GM23338 (cell line): ENCODE measurements at regions not wholly inside any gene's neighbourhood (a gene's known extent, or its start where the extent isn't known, plus 50 kb on each side); places are given as distances from the start of the nearest gene placed in this dataset.

Experiments
- ATAC-seq: fragments of 200-7000 bp; cut with Tn5 transposase; 3 replicates; pipeline ENCODE4 v1.9.1; 2020
- DNase-seq: peaks from one replicate; pipeline ENCODE4 v3.0.0-alpha.2; 2015; ENCODE audit warnings: low spot score
- H2AFZ ChIP-seq: fragments of 200-600 bp; sonication (generic); 2 replicates; pipeline ENCODE4 v1.8.0; 2016; ENCODE audit warnings: antibody characterized with exemption, mild to moderate bottlenecking, moderate library complexity
- H3F3A ChIP-seq: fragments of 200-600 bp; sonication (generic); replicated peaks from 2 replicates; pipeline ENCODE4 v1.8.0; 2017; ENCODE audit warnings: antibody characterized with exemption, mixed run types, low read depth
- H3K27ac ChIP-seq: fragments of 200-600 bp; sonication (generic); 2 replicates; pipeline ENCODE4 v1.6.1; 2016; ENCODE audit warnings: low read depth
- H3K27me3 ChIP-seq: fragments of 200-600 bp; sonication (generic); 2 replicates; pipeline ENCODE4 v1.8.0; 2016; ENCODE audit warnings: mild to moderate bottlenecking, mixed run types, moderate library complexity; ENCODE audit not compliant: insufficient read depth
- H3K36me3 ChIP-seq: fragments of 200-600 bp; sonication (generic); 2 replicates; pipeline ENCODE4 v1.8.0; 2016; ENCODE audit warnings: mild to moderate bottlenecking; ENCODE audit not compliant: insufficient read depth
- H3K4me1 ChIP-seq: fragments of 200-600 bp; sonication (generic); 2 replicates; pipeline ENCODE4 v1.8.0; 2016; ENCODE audit warnings: mild to moderate bottlenecking, moderate library complexity; ENCODE audit not compliant: insufficient read depth
- H3K4me2 ChIP-seq: fragments of 200-600 bp; sonication (generic); 2 replicates; pipeline ENCODE4 v1.7.1; 2017; ENCODE audit warnings: mixed run types
- H3K4me3 ChIP-seq: fragments of 200-600 bp; sonication (generic); 2 replicates; pipeline ENCODE4 v1.6.1; 2016; ENCODE audit warnings: mixed run types
- H3K79me2 ChIP-seq: fragments of 200-600 bp; sonication (generic); replicated peaks from 2 replicates; pipeline ENCODE4 v1.8.0; 2017; ENCODE audit warnings: mild to moderate bottlenecking; ENCODE audit not compliant: insufficient read depth
- H3K9me2 ChIP-seq: fragments of 200-600 bp; sonication (generic); 2 replicates; pipeline ENCODE4 v1.8.0; 2017; ENCODE audit not compliant: insufficient read depth
- H4K20me1 ChIP-seq: fragments of 200-600 bp; sonication (generic); replicated peaks from 2 replicates; pipeline ENCODE4 v1.8.0; 2017; ENCODE audit warnings: mild to moderate bottlenecking; ENCODE audit not compliant: insufficient read depth
- H3K27ac Mint-ChIP-seq: 2 replicates; pipeline ENCODE4 v1.8.0; 2020; ENCODE audit warnings: inconsistent platforms, mild to moderate bottlenecking, moderate library complexity, mixed read lengths
- H3K27me3 Mint-ChIP-seq: 3 replicates; pipeline ENCODE4 v1.8.0; 2022; ENCODE audit warnings: low read depth, mild to moderate bottlenecking, moderate library complexity, mixed read lengths, inconsistent platforms; ENCODE audit not compliant: insufficient read depth, poor library complexity
- H3K36me3 Mint-ChIP-seq: 3 replicates; pipeline ENCODE4 v1.8.0; 2021; ENCODE audit warnings: low read depth, mild to moderate bottlenecking, inconsistent platforms, moderate library complexity, mixed read lengths
- H3K4me1 Mint-ChIP-seq: 3 replicates; pipeline ENCODE4 v1.8.0; 2020; ENCODE audit warnings: mild to moderate bottlenecking, inconsistent platforms, mixed read lengths
- H3K4me3 Mint-ChIP-seq: 3 replicates; pipeline ENCODE4 v1.8.0; 2021; ENCODE audit warnings: moderate library complexity, mild to moderate bottlenecking, inconsistent platforms, mixed read lengths
- H3K9me3 Mint-ChIP-seq: 3 replicates; pipeline ENCODE4 v1.8.0; 2020; ENCODE audit warnings: moderate library complexity, mild to moderate bottlenecking, inconsistent platforms, mixed read lengths
- CREB1 ChIP-seq: fragments of 250-450 bp; sonication (Bioruptor Pico); IDR thresholded peaks from 2 replicates; pipeline ENCODE4 v1.5.0; 2020; ENCODE audit warnings: low read depth, mild to moderate bottlenecking, moderate library complexity
- EZH2 ChIP-seq: fragments of 200-600 bp; sonication (generic); IDR thresholded peaks from one replicate; pipeline ENCODE4 v1.8.0; 2017; ENCODE audit warnings: antibody characterized with exemption, mild to moderate bottlenecking, low read depth; ENCODE audit not compliant: unreplicated experiment
- EZH2phosphoT487 ChIP-seq: fragments of 200-600 bp; sonication (generic); IDR thresholded peaks from one replicate; pipeline ENCODE4 v1.8.1; 2018; ENCODE audit warnings: antibody characterized with exemption; ENCODE audit not compliant: unreplicated experiment
- JUNB ChIP-seq: IDR thresholded peaks from one replicate; pipeline ENCODE4 v1.6.1; 2016; ENCODE audit warnings: antibody characterized with exemption; ENCODE audit not compliant: unreplicated experiment
- NANOG ChIP-seq: IDR thresholded peaks from 2 replicates; pipeline ENCODE4 v1.6.1; 2016; ENCODE audit warnings: antibody characterized with exemption, borderline replicate concordance
- POLR2AphosphoS5 ChIP-seq: IDR thresholded peaks from 2 replicates; pipeline ENCODE4 v1.6.1; 2016; ENCODE audit warnings: antibody characterized with exemption, low read depth
- STAT1 ChIP-seq: IDR thresholded peaks from one replicate; pipeline ENCODE4 v1.6.1; 2016; ENCODE audit warnings: antibody characterized with exemption; ENCODE audit not compliant: unreplicated experiment
- ZNF114 ChIP-seq: fragments of 250-450 bp; sonication (Bioruptor Pico); IDR thresholded peaks from 2 replicates; pipeline ENCODE4 v1.5.0; 2020; ENCODE audit warnings: mild to moderate bottlenecking, moderate library complexity
- ZNF331 ChIP-seq: fragments of 250-450 bp; sonication (Bioruptor Pico); IDR thresholded peaks from 2 replicates; pipeline ENCODE4 v1.5.0; 2020; ENCODE audit warnings: low read depth, mild to moderate bottlenecking, moderate library complexity
- TF ChIP-seq, protein P1 (sequence below): IDR thresholded peaks from 2 replicates; pipeline ENCODE4 v1.6.1; 2016; ENCODE audit warnings: antibody characterized with exemption
- TF ChIP-seq, protein P2 (sequence below), 2 experiments: fragments of 200-600 bp in 1 of 2; sonication (generic) in 1 of 2; conservative IDR thresholded peaks; 2 replicates each; pipeline versions ENCODE4 v1.5.1 to v1.6.1; 2016 to 2017; ENCODE audit warnings: antibody characterized with exemption in 2 of 2, low read depth in 2 of 2, mild to moderate bottlenecking in 2 of 2, moderate library complexity in 1 of 2
- TF ChIP-seq, protein P3 (sequence below): fragments of 250-450 bp; sonication (Bioruptor Pico); IDR thresholded peaks from 2 replicates; pipeline ENCODE4 v1.5.0; 2020; ENCODE audit warnings: mild to moderate bottlenecking, moderate library complexity
- TF ChIP-seq, protein P4 (sequence below): IDR thresholded peaks from one replicate; pipeline ENCODE4 v1.6.1; 2018; ENCODE audit warnings: antibody characterized with exemption; ENCODE audit not compliant: unreplicated experiment

DNA sequence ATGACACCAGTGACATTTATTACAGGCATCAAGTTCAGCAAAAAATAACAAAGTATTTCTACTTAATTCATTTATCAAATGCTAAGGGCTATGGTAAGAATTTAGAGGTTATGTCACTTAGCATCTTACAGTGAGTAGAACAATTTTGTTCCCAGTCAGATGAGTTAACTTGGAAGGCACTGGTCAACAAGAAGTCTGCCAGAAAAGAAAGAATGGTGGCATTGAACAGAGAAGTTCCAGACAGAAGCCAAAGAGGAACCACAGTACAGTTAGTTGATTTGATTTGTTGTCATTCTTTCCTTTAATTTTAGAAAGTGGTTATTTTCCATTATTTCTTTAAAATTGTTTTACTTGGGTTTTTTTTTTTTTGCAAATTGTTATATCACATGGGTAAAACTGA, 232.2 kb upstream of the PKN2 start:
- no peaks in the 10 kb centered on the region for H3K9me2 ChIP-seq
- Mint-ChIP-seq H3K36me3 (no peaks in the 10 kb centered on the region), H3K27me3 (no peaks in the 10 kb centered on the region), H3K4me3 (no peak overlapping the region), H3K27ac (no peak overlapping the region), H3K9me3 (no peaks in the 10 kb centered on the region), H3K4me1 (peaks cover 20% of the 10 kb centered on the region)
- H3K4me1 ChIP-seq: peaks cover 19% of the 10 kb centered on the region
- H3F3A ChIP-seq: no peaks in the 10 kb centered on the region
- DNase-seq (no peak), ATAC-seq (no peak)
- H3K4me2 ChIP-seq: no peak overlapping the region
- no peaks in the 10 kb centered on the region for H3K27me3 ChIP-seq
- H4K20me1 ChIP-seq: no peaks in the 10 kb centered on the region
- TF ChIP-seq ZNF331 (CRISPR knock-in tag) (no peak), NANOG (no peak), JUNB (no peak), POLR2AphosphoS5 (no peak), ZNF114 (CRISPR knock-in tag) (no peak), CREB1 (CRISPR knock-in tag) (no peak), EZH2phosphoT487 (no peak), EZH2 (no peak), STAT1 (no peak)
- TF ChIP-seq, protein P1, sequence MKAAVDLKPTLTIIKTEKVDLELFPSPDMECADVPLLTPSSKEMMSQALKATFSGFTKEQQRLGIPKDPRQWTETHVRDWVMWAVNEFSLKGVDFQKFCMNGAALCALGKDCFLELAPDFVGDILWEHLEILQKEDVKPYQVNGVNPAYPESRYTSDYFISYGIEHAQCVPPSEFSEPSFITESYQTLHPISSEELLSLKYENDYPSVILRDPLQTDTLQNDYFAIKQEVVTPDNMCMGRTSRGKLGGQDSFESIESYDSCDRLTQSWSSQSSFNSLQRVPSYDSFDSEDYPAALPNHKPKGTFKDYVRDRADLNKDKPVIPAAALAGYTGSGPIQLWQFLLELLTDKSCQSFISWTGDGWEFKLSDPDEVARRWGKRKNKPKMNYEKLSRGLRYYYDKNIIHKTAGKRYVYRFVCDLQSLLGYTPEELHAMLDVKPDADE: no peak
- TF ChIP-seq, protein P2, sequence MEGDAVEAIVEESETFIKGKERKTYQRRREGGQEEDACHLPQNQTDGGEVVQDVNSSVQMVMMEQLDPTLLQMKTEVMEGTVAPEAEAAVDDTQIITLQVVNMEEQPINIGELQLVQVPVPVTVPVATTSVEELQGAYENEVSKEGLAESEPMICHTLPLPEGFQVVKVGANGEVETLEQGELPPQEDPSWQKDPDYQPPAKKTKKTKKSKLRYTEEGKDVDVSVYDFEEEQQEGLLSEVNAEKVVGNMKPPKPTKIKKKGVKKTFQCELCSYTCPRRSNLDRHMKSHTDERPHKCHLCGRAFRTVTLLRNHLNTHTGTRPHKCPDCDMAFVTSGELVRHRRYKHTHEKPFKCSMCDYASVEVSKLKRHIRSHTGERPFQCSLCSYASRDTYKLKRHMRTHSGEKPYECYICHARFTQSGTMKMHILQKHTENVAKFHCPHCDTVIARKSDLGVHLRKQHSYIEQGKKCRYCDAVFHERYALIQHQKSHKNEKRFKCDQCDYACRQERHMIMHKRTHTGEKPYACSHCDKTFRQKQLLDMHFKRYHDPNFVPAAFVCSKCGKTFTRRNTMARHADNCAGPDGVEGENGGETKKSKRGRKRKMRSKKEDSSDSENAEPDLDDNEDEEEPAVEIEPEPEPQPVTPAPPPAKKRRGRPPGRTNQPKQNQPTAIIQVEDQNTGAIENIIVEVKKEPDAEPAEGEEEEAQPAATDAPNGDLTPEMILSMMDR (conservative IDR thresholded peaks at IDR 0.05; ENCODE audit: low read depth in 2 of 2): no peak
- TF ChIP-seq, protein P3, sequence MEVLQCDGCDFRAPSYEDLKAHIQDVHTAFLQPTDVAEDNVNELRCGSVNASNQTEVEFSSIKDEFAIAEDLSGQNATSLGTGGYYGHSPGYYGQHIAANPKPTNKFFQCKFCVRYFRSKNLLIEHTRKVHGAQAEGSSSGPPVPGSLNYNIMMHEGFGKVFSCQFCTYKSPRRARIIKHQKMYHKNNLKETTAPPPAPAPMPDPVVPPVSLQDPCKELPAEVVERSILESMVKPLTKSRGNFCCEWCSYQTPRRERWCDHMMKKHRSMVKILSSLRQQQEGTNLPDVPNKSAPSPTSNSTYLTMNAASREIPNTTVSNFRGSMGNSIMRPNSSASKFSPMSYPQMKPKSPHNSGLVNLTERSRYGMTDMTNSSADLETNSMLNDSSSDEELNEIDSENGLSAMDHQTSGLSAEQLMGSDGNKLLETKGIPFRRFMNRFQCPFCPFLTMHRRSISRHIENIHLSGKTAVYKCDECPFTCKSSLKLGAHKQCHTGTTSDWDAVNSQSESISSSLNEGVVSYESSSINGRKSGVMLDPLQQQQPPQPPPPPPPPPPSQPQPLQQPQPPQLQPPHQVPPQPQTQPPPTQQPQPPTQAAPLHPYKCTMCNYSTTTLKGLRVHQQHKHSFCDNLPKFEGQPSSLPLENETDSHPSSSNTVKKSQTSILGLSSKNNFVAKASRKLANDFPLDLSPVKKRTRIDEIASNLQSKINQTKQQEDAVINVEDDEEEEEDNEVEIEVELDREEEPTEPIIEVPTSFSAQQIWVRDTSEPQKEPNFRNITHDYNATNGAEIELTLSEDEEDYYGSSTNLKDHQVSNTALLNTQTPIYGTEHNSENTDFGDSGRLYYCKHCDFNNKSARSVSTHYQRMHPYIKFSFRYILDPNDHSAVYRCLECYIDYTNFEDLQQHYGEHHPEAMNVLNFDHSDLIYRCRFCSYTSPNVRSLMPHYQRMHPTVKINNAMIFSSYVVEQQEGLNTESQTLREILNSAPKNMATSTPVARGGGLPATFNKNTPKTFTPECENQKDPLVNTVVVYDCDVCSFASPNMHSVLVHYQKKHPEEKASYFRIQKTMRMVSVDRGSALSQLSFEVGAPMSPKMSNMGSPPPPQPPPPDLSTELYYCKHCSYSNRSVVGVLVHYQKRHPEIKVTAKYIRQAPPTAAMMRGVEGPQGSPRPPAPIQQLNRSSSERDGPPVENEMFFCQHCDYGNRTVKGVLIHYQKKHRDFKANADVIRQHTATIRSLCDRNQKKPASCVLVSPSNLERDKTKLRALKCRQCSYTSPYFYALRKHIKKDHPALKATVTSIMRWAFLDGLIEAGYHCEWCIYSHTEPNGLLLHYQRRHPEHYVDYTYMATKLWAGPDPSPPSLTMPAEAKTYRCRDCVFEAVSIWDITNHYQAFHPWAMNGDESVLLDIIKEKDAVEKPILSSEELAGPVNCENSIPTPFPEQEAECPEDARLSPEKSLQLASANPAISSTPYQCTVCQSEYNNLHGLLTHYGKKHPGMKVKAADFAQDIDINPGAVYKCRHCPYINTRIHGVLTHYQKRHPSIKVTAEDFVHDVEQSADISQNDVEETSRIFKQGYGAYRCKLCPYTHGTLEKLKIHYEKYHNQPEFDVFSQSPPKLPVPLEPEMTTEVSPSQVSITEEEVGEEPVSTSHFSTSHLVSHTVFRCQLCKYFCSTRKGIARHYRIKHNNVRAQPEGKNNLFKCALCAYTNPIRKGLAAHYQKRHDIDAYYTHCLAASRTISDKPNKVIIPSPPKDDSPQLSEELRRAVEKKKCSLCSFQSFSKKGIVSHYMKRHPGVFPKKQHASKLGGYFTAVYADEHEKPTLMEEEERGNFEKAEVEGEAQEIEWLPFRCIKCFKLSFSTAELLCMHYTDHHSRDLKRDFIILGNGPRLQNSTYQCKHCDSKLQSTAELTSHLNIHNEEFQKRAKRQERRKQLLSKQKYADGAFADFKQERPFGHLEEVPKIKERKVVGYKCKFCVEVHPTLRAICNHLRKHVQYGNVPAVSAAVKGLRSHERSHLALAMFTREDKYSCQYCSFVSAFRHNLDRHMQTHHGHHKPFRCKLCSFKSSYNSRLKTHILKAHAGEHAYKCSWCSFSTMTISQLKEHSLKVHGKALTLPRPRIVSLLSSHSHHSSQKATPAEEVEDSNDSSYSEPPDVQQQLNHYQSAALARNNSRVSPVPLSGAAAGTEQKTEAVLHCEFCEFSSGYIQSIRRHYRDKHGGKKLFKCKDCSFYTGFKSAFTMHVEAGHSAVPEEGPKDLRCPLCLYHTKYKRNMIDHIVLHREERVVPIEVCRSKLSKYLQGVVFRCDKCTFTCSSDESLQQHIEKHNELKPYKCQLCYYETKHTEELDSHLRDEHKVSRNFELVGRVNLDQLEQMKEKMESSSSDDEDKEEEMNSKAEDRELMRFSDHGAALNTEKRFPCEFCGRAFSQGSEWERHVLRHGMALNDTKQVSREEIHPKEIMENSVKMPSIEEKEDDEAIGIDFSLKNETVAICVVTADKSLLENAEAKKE (CRISPR knock-in tag): no peak
- TF ChIP-seq, protein P4, sequence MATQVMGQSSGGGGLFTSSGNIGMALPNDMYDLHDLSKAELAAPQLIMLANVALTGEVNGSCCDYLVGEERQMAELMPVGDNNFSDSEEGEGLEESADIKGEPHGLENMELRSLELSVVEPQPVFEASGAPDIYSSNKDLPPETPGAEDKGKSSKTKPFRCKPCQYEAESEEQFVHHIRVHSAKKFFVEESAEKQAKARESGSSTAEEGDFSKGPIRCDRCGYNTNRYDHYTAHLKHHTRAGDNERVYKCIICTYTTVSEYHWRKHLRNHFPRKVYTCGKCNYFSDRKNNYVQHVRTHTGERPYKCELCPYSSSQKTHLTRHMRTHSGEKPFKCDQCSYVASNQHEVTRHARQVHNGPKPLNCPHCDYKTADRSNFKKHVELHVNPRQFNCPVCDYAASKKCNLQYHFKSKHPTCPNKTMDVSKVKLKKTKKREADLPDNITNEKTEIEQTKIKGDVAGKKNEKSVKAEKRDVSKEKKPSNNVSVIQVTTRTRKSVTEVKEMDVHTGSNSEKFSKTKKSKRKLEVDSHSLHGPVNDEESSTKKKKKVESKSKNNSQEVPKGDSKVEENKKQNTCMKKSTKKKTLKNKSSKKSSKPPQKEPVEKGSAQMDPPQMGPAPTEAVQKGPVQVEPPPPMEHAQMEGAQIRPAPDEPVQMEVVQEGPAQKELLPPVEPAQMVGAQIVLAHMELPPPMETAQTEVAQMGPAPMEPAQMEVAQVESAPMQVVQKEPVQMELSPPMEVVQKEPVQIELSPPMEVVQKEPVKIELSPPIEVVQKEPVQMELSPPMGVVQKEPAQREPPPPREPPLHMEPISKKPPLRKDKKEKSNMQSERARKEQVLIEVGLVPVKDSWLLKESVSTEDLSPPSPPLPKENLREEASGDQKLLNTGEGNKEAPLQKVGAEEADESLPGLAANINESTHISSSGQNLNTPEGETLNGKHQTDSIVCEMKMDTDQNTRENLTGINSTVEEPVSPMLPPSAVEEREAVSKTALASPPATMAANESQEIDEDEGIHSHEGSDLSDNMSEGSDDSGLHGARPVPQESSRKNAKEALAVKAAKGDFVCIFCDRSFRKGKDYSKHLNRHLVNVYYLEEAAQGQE: no peak
- no peaks in the 10 kb centered on the region for H3K79me2 ChIP-seq
- H3K36me3 ChIP-seq: no peaks in the 10 kb centered on the region
- no peak overlapping the region for H3K27ac ChIP-seq
- no peak overlapping the region for H3K4me3 ChIP-seq
- no peak overlapping the region for H2AFZ ChIP-seq
